K562 (cell line): ENCODE measurements at regions not wholly inside any gene's neighbourhood (a gene's known extent, or its start where the extent isn't known, plus 50 kb on each side); places are given as distances from the start of the nearest gene placed in this dataset.

Experiments
- ATAC-seq: fragments of 200-7000 bp; cut with Tn5 transposase; 3 replicates; pipeline ENCODE4 v1.9.1; 2020; ENCODE audit warnings: moderate library complexity
- BruUV-seq: library from RNA; stranded (reverse); fragments of 400-500 nt; replicated peaks from 2 replicates; lab custom pipeline; 2021; lab: Mats Ljungman, UMichigan
- CTCF ChIA-PET: fragments of 300-600 bp; formaldehyde crosslinking; extraction: SDS; loops from one replicate; lab custom pipeline; 2021; ENCODE audit warnings: low intra/inter-chr PET ratio; lab: Yijun Ruan, JAX
- POLR2A ChIA-PET: fragments of 300-600, 350-650 bp; sonication (Branson Sonifier 250); formaldehyde crosslinking; extraction: SDS; loops from one replicate; lab custom pipeline; 2021; ENCODE audit warnings: antibody characterized with exemption, inconsistent platforms; lab: Yijun Ruan, JAX
- DNase-seq, 4 experiments: peaks; one replicate each; pipeline versions ENCODE4 v3.0.0 to v3.0.0-alpha.2; 2011 to 2018; ENCODE audit warnings: low spot score in 3 of 4, mixed read lengths in 3 of 4; ENCODE audit errors: extremely low read depth in 1 of 4
- FAIRE-seq: peaks from 2 replicates; lab custom pipeline; 2011; peaks lifted over from hg19 to GRCh38; lab: Jason Lieb, UNC
- H2AFZ ChIP-seq: 2 replicates; pipeline ENCODE4 v1.6.0; 2011; ENCODE audit warnings: low read depth, low read length, control low read depth, inconsistent platforms
- H3K27ac ChIP-seq: fragments of 200-600 bp; 3 replicates; pipeline ENCODE4 v1.8.0; 2011; ENCODE audit warnings: low read depth, mild to moderate bottlenecking, control low read depth, inconsistent platforms, low read length, moderate library complexity, mixed read lengths; ENCODE audit errors: extremely low read depth
- H3K27me3 ChIP-seq, 2 experiments: fragments of 300-600 bp in 1 of 2; 2 replicates in 1 of 2; 3 replicates in 1 of 2; pipeline versions ENCODE4 v1.6.0 to v1.8.0; 2011; ENCODE audit warnings: inconsistent platforms in 2 of 2, low read length in 2 of 2, mild to moderate bottlenecking in 1 of 2, mixed read lengths in 1 of 2, moderate library complexity in 1 of 2; ENCODE audit not compliant: control insufficient read depth in 2 of 2, insufficient read depth in 2 of 2
- H3K36me3 ChIP-seq: fragments of 300-600 bp; 3 replicates; pipeline ENCODE4 v1.8.0; 2011; ENCODE audit warnings: mild to moderate bottlenecking, low read length, inconsistent platforms; ENCODE audit not compliant: control insufficient read depth, insufficient read depth
- H3K4me1 ChIP-seq, 2 experiments: fragments of 200-600 bp in 1 of 2; replicated peaks in 1 of 2; 2 replicates in 1 of 2; 3 replicates in 1 of 2; pipeline versions ENCODE4 v1.5.1 to v1.8.0; 2011; ENCODE audit warnings: inconsistent platforms in 2 of 2, low read length in 2 of 2, mild to moderate bottlenecking in 1 of 2, mixed read lengths in 1 of 2, moderate library complexity in 1 of 2; ENCODE audit not compliant: control insufficient read depth in 2 of 2, insufficient read depth in 2 of 2
- H3K4me2 ChIP-seq: 2 replicates; pipeline ENCODE4 v1.6.1; 2011; ENCODE audit warnings: low read length, control low read depth, inconsistent platforms, mixed read lengths; ENCODE audit not compliant: insufficient read depth
- H3K4me3 ChIP-seq: fragments of 200-600 bp; sonication (generic), shearing (Covaris generic); 2 replicates; pipeline ENCODE4 v1.5.1; 2016; ENCODE audit warnings: control low read depth, inconsistent platforms
- H3K79me2 ChIP-seq: fragments of 200-600 bp; 3 replicates; pipeline ENCODE4 v1.8.0; 2011; ENCODE audit warnings: low read length, inconsistent platforms; ENCODE audit not compliant: control insufficient read depth, insufficient read depth
- H3K9ac ChIP-seq, 2 experiments: 2 replicates each; pipeline versions ENCODE4 v1.6.0 to v1.6.1; 2011; ENCODE audit warnings: low read depth in 2 of 2, low read length in 2 of 2, control low read depth in 1 of 2, inconsistent platforms in 1 of 2, mild to moderate bottlenecking in 1 of 2, mixed read lengths in 1 of 2; ENCODE audit not compliant: insufficient read depth in 1 of 2
- H3K9me1 ChIP-seq: one replicate; pipeline ENCODE4 v1.6.0; 2011; ENCODE audit warnings: inconsistent platforms, mild to moderate bottlenecking, low read length, moderate library complexity; ENCODE audit not compliant: control insufficient read depth, insufficient read depth
- H3K9me3 ChIP-seq: replicated peaks from 2 replicates; pipeline ENCODE4 v1.5.1; 2011; ENCODE audit warnings: low read depth, low read length, inconsistent platforms; ENCODE audit not compliant: control insufficient read depth, insufficient read depth
- H4K20me1 ChIP-seq: replicated peaks from 2 replicates; pipeline ENCODE4 v1.6.1; 2011; ENCODE audit warnings: low read length, inconsistent platforms, mixed read lengths; ENCODE audit not compliant: control insufficient read depth, insufficient read depth
- BACH1 ChIP-seq: fragments of 200-800 bp; sonication (Bioruptor generic); IDR thresholded peaks from 2 replicates; pipeline ENCODE4 v1.6.1; 2016; ENCODE audit warnings: missing genetic modification characterization, missing compliant biosample characterization
- BMI1 ChIP-seq: fragments of 150-350 bp; IDR thresholded peaks from 2 replicates; pipeline ENCODE4 v1.6.1; 2014; ENCODE audit warnings: low read length
- COPS2 ChIP-seq: fragments of 450-650 bp; conservative IDR thresholded peaks from 2 replicates; pipeline ENCODE4 v1.6.1; 2016; ENCODE audit warnings: mild to moderate bottlenecking, moderate library complexity
- ESRRB ChIP-seq: fragments of 250-450 bp; sonication (Bioruptor Pico); IDR thresholded peaks from 2 replicates; pipeline ENCODE4 v1.5.0; 2020; ENCODE audit warnings: mild to moderate bottlenecking, moderate library complexity, borderline replicate concordance
- ETV5 ChIP-seq: sonication (generic); formaldehyde crosslinking; IDR thresholded peaks from 2 replicates; pipeline ENCODE4 v1.4.0; 2020; ENCODE audit warnings: low read depth, mild to moderate bottlenecking, missing genetic modification reagents
- HINFP ChIP-seq: fragments of 450-650 bp; conservative IDR thresholded peaks from 2 replicates; pipeline ENCODE4 v1.6.1; 2016; ENCODE audit warnings: missing genetic modification characterization, low read depth, mild to moderate bottlenecking, control low read depth, missing compliant biosample characterization
- IRF1 ChIP-seq: sonication (generic); formaldehyde crosslinking; IDR thresholded peaks from 2 replicates; pipeline ENCODE4 v1.8.0; 2022; ENCODE audit warnings: missing genetic modification reagents, mild to moderate bottlenecking, borderline replicate concordance
- MBD1 ChIP-seq: fragments of 250-450 bp; sonication (Bioruptor Pico); IDR thresholded peaks from 2 replicates; pipeline ENCODE4 v1.8.0; 2022; ENCODE audit warnings: inconsistent platforms
- MCM3 ChIP-seq: fragments of 450-650 bp; IDR thresholded peaks from 2 replicates; pipeline ENCODE4 v1.6.1; 2016
- MIER1 ChIP-seq: fragments of 450-650 bp; IDR thresholded peaks from 2 replicates; pipeline ENCODE4 v1.6.1; 2016; ENCODE audit warnings: antibody characterized with exemption, mild to moderate bottlenecking, low read depth
- MITF ChIP-seq: IDR thresholded peaks from 2 replicates; pipeline ENCODE4 v1.6.1; 2014; ENCODE audit warnings: antibody characterized with exemption
- PCBP1 ChIP-seq: fragments of 200-400 bp; formaldehyde crosslinking; IDR thresholded peaks from 2 replicates; pipeline ENCODE4 v1.6.1; 2018; ENCODE audit warnings: mild to moderate bottlenecking, low read depth, low read length; ENCODE audit not compliant: poor library complexity, severe bottlenecking
- POU5F1 ChIP-seq: fragments of 150-350 bp; IDR thresholded peaks from 2 replicates; pipeline ENCODE4 v1.6.1; 2014; ENCODE audit warnings: borderline replicate concordance, low read length, low read depth, mild to moderate bottlenecking; ENCODE audit not compliant: partially characterized antibody
- TARDBP ChIP-seq: fragments of 450-650 bp; IDR thresholded peaks from 2 replicates; pipeline ENCODE4 v1.6.1; 2016
- ZC3H11A ChIP-seq: IDR thresholded peaks from 2 replicates; pipeline ENCODE4 v1.6.1; 2012; ENCODE audit warnings: low read depth, low read length, improper control_type of control experiment
- WGBS: fragments of 100-300 bp; shearing (Covaris generic); methylation state at CpG from one replicate; pipeline ENCODE4 v1.1.6; 2016; ENCODE audit warnings: low coverage, mixed read lengths; ENCODE audit not compliant: insufficient coverage; ENCODE audit errors: missing lambda C conversion rate; 5-methylcytosine and 5-hydroxymethylcytosine counted together
- in situ Hi-C: fragments of 300-500 bp; cut with MboI; formaldehyde crosslinking; loops from 4 replicates; pipeline ENCODE4 v1.15.0; 2018; ENCODE audit warnings: inconsistent platforms, mixed read lengths
- intact Hi-C: fragments of 100-400 bp; cut with micrococcal nuclease; formaldehyde crosslinking; loops from 2 replicates; pipeline ENCODE4 v1.14.2; 2022

- no peak for ATAC-seq
- Histone ChIP-seq H3K9me1 (no peaks in the 10 kb centered on the region), H3K4me1 (peaks cover 0 to 14% of the 10 kb centered on the region in 2 experiments; a peak in 2 of 5 replicates), H3K27ac (no peak overlapping the region), H3K4me3 (no peak overlapping the region), H3K27me3 (peaks cover 5 to 17% of the 10 kb centered on the region in 2 experiments; a peak in 3 of 5 replicates), H3K36me3 (no peaks in the 10 kb centered on the region), H3K9ac (no peak overlapping the region), H3K79me2 (no peaks in the 10 kb centered on the region), H4K20me1 (no peaks in the 10 kb centered on the region), H2AFZ (no peak overlapping the region), H3K4me2 (no peak overlapping the region), H3K9me3 (no peaks in the 10 kb centered on the region)
- 0% methylated on average over 4 of the region's 4 CpGs for WGBS
- intact Hi-C loops: no loop called here
- no TSS peak for BruUV-seq
- ChIA-PET POLR2A (interaction anchor here (0.7 to 1.6 kb wide), 3 partner anchors 11 to 137 kb away, joined by 3 to 4 read pairs (median 3); no protein-coding TSS in a partner anchor), CTCF (no interaction called here)
- TF ChIP-seq BMI1: no peak
- TF ChIP-seq ZC3H11A: no peak
- TF ChIP-seq IRF1 (CRISPR knock-in tag): no peak
- TF ChIP-seq ESRRB (CRISPR knock-in tag): no peak
- TF ChIP-seq MITF: no peak
- TF ChIP-seq BACH1 (tag): no peak
- TF ChIP-seq MCM3: no peak
- TF ChIP-seq ETV5 (CRISPR knock-in tag): no peak
- no peak for TF ChIP-seq PCBP1
- TF ChIP-seq COPS2: no peak
- TF ChIP-seq TARDBP: no peak
- TF ChIP-seq MIER1: no peak
- TF ChIP-seq MBD1 (CRISPR knock-in tag): no peak
- no peak for TF ChIP-seq HINFP
- no peak for TF ChIP-seq POU5F1
- no peak for DNase-seq
- FAIRE-seq: no peak
- in situ Hi-C loops: no loop called here
Measured at GRCh38 chr6:137727216-137727765, 139.8 kb upstream of the TNFAIP3 start.
